Cardiac fibroblast (primary cell): ENCODE measurements at regions not wholly inside any gene's neighbourhood (a gene's known extent, or its start where the extent isn't known, plus 50 kb on each side); places are given as distances from the start of the nearest gene placed in this dataset.
"Not testable (repeated sequence)": the region's sequence is repeated elsewhere in the genome, so short reads cannot be mapped to it uniquely, and the experiment has no call there.

Source experiments
- DNase-seq, 2 donors: peaks; one replicate each; pipeline versions ENCODE4 v3.0.0 to v3.0.0-alpha.2; 2010; ENCODE audit warnings: low read depth in 2 of 2
- H3K4me3 ChIP-seq, 2 donors: replicated peaks in 1 of 2; 1 replicate in 1 of 2; 2 replicates in 1 of 2; pipeline ENCODE4 v1.5.1; 2011; ENCODE audit warnings: low read depth in 2 of 2, low read length in 2 of 2, mild to moderate bottlenecking in 2 of 2, moderate library complexity in 1 of 2
- CTCF ChIP-seq: IDR thresholded peaks from one replicate; pipeline ENCODE4 v1.5.1; 2011; ENCODE audit warnings: low read depth, mild to moderate bottlenecking, low read length, inconsistent platforms

GRCh38 chr16:27639561-27640276 lies 89.8 kb downstream of the KATNIP start:
- TF ChIP-seq CTCF: peak; percentile 78
- DNase-seq: peak; percentile 71 to 74
- no peak overlapping the region for H3K4me3 ChIP-seq

- DNase-seq: no peak
Observed at GRCh38 chr16:27640277-27640600, 90.3 kb downstream of the KATNIP start.

GRCh38 chr16:27641260-27641659 lies 91.3 kb downstream of the KATNIP start:
- no peak overlapping the region for H3K4me3 ChIP-seq
- no peak for DNase-seq
- TF ChIP-seq CTCF: no peak

More at GRCh38 chr16:27640277-27640600, 90.3 kb downstream of the KATNIP start:
- H3K4me3 ChIP-seq: no peak overlapping the region
- no peak for TF ChIP-seq CTCF

GRCh38 chr16:27641734-27642415 lies 91.9 kb downstream of the KATNIP start:
- DNase-seq, H3K4me3 ChIP-seq: not testable (repeated sequence)

- TF ChIP-seq CTCF: peak; percentile 32
- H3K4me3 ChIP-seq: no peak overlapping the region
- DNase-seq: peak; percentile 37 to 51
Observed at GRCh38 chr16:27642756-27643155, 92.8 kb downstream of the KATNIP start.

- H3K4me3 ChIP-seq: no peak overlapping the region
- TF ChIP-seq CTCF: no peak
- DNase-seq: no peak
Observed at GRCh38 chr16:27644165-27644564, 94.2 kb downstream of the KATNIP start.

- no peak overlapping the region for H3K4me3 ChIP-seq
- DNase-seq: no peak
- TF ChIP-seq CTCF: no peak
Observed at GRCh38 chr16:27645396-27645795, 95.5 kb downstream of the KATNIP start.
